HG03108 (cell line): ENCODE measurements at regions not wholly inside any gene's neighbourhood (a gene's known extent, or its start where the extent isn't known, plus 50 kb on each side); places are given as distances from the start of the nearest gene placed in this dataset.

Source experiments
- ATAC-seq: cut with Tn5 transposase; IDR thresholded peaks from one replicate; pipeline ENCODE4 v1.9.1; 2021; ENCODE audit warnings: moderate library complexity; ENCODE audit not compliant: unreplicated experiment

DNA sequence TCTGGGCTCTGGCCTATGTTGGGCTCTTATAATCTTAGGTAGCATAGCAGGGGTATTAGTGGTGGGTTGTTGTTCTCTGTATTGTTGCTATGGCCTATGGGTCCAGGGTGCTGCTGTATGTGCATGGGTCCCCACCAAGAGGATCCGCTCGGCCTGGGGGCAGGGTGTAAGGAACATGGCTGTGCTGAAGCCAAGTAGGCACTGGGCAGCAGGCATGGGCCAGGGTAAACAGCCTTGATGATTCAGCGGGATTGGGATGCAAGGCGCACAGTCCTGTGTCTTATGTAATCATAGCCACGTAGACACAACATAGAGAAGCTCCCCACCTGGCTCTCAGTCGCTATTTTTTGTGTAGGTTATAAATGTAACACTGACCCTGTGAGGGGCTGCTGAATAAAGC lies 306.9 kb downstream of the ZPLD1 start:
- ATAC-seq = no peak

DNA sequence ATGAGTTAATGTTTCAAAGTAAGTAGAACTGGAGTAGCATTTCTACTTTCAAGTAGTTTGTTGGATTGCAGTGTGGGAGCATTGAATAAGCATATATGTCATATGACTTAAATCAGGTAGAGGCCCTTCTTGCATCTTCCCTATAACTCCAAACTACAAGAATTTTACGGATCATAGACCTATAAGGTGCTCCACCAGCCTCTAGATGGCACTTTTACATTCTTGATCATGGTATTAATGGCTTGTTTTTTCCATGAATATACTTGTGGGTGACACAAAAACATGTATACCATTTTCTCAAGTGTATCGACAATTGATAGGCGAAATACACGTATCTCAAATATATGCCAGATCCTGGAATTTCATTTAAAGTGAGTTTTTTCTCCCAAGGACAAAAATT lies 311.1 kb downstream of the ZPLD1 start:
- ATAC-seq = no peak

DNA sequence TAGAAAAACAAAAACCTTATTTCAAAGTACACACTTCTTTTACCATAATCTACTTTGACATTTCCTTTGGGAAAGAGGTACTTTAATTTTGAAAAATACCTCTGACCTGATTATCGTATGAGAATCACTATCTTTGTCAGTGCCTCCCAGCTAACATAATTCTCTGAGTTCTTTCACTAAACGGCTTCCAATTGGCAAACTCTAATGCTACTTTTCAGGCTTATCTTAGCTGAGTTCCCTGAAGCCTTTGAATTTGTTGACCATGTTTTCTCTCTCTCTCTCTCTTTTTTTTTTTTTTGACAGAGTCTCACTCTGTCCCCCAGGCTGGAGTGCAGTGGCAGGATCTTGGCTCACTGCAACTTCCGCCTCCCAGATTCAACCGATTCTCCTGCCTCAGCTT lies 312.8 kb downstream of the ZPLD1 start:
- ATAC-seq = no peak

DNA sequence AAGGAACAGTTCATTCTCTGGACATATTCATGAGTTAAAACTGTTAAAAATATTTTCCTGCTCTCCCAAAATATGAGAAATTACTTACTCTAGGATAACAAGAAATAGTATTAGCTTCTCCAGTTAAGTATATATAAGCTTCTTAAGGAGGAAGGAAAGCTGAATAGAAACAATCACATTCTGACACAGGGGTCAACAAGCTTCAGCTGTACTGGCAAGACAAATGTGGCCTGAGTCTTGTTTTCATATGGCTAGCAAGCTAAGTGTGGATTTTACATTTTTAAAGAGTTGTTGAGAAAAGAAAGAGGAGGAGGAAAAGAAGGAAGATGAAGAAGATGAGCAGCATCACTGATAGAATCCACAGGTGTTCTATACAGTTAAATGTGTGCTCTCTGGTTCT lies 313.8 kb downstream of the ZPLD1 start:
- no peak for ATAC-seq

DNA sequence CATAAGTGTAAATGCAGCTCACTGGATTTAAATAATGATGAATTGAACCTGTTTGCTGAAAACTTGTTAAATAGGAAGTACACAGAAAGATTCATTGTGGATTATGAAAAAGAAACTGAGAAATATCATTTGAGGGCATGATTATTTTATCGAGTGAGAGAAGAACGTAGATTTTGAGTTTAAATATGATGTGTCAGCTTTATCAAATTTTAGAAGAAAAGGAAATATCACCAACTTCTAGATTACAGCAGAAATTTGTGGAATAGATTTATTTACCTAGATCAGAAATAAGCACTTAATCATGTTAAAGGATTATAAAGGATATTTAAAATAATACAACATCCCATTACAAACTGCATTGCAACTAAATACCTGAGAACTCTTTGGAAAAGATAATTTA lies 315.5 kb downstream of the ZPLD1 start:
- no peak for ATAC-seq

DNA sequence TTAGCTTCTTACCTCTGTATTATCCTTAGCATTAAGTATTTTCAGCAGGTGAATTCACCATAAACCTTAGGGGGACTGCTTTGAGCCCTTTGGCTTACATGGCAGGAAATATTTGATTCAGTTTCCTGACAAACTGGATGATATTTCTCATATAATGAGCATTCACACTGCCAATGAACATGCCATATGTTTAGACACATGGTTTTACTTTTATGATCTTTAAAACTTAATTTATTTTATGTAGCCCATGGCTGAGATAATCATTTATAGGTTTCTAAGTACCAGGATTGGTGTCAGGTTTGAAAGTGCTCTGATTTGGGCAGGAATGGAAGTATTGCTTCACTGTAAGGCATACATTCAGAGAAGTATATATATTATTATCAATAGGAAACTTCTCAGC lies 319.1 kb downstream of the ZPLD1 start:
- ATAC-seq = no peak

DNA sequence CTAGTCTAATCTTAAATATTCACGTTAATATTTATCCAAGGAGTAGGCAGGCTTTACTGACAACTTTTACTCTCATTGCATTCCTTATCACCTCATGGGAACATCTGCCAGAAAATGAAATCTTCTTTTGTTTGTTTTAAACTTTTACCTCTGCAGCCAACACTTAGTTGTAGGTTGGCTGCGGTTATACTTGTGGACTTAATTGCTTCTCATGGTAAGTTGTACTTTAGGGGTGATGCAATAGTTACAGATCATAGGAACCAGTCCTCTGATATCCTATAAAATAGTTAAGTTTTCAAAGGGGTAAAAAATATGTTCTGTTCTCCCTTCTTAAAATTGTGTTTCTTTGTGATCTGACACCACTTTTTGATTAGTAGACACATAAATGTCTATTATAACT lies 321.9 kb downstream of the ZPLD1 start:
- ATAC-seq = no peak

DNA sequence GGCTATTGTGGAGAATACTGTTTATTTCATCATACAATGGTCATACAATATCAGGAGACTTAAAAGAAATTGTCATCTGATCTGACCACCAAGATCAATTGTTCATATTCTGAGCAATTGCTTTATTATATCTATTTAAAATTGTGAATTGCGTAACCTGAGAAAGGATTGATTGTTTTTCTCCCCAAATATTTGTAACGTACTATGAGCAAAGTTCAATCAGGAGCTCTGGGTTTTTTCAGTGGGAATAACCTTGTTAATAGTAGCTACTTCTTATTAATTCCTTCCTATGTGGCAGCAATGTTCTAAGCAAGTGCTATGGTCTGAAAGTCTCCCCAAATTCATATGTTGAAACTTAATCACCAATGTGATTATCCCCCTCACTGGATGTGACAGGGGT lies 323.1 kb downstream of the ZPLD1 start:
- ATAC-seq = no peak

DNA sequence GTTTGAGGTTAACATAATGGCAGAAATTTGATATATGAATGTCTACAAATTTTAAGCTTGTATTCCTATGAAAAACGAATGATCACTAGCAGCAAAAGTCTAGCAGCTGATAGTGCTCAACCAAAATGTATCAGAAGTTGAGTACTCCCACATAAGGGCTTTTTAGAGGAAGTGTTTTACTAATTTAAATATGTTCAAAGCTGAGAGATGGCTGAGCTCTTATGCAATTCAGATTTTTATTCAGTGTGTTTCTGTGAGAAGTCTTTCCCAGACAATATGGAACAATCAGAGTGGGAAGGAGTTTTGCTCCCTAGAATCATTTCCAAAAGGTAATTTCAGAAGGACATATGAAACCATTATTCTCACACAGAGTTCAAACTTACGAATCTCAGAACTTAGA lies 327.0 kb downstream of the ZPLD1 start:
- no peak for ATAC-seq

DNA sequence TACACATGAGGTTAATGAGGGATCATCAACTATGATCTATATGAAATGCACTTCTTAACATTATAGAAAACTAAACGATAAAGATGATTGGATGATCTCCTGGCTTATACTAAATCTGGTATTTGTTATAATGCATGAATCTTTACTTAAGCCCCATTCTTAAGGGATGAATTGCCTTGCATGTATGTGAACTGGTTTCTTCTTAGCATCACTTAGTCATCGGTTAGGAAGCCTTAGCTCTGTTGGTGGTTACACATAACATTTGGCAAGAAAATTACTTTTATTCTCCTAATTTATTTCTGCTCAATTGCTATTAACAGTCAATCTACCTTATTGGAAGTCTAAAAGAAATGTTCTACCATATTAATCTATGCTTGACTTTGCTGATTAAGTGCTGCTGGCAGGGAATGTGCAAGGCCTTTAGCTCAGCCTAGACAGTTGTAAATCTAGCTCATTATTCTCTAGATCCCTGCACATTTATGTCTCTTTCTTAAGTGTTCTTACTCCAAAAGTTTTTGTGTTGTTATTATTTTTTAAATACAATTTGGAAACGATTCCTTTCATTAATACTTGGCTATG lies 356.0 kb downstream of the ZPLD1 start:
- no peak for ATAC-seq

DNA sequence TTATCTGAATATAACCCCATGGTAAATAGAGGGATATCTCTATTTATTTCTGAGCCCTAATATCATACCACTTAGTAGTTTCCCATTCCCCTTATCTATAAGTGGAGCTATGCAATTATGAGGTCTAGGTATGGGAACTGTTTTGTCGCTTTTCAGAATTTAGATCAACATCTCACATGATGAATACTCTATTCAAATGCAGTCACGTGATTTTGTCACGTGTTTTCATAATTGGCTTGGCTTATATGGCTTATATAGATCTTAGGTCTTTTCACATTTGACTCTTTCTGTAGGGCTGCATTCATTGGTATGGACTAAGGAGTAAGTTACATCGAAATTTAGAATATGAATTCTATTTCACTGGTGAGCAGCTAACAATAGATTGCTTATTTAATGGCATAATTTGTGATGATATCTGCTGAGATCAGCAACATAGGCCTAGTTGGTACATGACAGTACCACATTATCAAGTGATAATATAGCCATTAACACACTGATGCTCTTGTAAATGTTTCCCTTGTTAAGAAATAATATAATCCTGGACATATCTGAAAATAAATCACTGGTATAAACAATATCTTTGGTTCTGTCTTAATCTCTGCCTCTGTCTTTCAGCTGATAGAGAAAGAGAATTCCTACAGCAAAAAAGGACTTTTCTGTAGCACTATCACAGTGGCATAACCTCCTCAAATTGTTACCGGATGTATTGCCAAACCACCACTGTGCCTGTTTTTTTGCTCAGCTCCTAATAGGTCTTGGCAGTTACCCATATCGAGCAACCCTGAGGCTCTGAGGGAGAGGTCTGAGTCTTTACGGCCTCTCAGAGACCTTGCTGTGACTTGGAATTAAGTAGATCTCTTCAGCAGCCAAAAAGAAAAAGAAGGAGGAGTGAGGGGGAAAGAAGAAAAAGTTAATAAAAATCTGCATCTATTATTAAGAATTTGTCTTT lies 357.1 kb downstream of the ZPLD1 start:
- ATAC-seq = no peak

DNA sequence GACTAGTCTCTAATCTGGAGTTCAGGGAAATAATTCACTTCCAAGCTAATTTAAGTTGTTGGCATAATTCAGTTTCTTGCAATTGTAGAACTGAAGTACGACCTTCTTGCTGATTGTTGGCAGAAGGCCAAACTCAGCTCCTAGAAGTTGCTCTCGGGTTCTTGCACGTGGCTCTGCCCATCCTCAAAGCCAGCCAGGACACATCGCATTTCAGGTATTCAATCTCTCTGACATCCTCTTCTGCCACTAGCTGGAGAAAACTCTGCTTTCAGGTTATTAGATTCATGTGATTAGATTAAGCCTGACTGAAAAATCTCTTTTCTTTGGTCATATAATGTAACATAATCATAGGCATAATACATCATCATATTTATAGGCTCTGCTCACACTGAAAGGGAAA lies 362.0 kb downstream of the ZPLD1 start:
- no peak for ATAC-seq

DNA sequence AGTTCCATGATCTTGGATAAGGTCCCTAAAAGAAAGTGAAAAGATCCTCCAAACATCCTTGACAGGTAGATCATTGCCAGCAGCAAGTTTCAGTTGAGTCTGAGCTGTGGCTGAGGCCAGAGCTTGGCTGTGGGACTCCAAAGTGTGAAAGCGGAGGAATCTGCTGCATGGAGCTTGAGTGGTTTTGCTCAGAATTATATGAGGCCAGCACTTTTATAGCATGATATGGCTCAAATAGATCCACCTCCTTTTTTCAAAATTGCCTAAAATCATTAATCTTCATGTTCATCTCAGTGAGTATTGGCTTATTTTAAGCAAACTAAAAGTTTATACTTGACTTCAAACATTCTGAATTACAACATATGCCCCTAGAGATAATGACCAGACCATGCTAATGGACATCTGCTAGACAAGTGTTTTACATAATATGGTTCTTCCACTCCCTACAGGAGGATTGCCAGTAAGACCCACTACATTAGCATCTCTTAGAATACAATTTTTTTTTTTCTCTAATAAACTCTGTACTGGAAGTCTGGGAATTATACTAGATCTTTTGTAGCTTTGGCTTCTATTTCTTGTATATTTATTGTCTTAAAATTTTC lies 368.1 kb downstream of the ZPLD1 start:
- ATAC-seq = no peak

DNA sequence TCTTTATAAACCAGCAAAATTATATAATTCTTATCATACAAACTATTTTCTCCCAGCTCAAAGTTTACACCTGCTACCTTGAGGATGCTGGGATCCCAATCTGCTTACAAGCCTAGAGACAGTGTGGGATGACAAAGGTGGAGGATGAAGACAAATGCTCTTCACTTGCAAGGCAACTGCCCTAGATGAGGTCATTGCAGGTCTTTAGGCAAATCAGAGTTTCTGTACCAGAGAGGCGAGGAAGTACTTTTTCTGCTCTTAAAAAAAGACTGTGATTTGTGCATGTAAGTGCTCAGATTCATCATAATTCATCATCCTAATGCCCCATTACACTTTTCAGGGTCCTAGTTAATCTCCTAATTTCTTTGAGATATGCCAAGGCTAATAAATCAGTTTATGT lies 376.1 kb downstream of the ZPLD1 start:
- no peak for ATAC-seq

DNA sequence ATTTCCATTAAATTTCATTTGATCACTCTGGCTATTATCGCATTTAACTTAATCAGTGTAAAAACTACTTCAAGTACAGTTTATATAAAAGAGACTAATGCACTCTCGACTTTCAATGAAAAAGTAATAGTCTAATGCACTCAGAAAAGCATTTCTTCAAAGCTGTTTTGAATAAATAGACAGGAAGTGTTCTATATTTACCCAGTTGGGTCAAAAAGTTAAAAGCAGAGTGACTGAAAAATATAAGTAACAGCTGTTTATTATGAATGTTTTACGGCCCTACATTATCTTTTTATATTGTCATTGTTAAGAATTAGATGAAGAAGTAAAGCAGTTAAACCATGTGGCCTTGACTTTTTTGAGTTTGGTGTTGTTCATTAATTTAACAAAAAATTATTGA lies 391.8 kb downstream of the ZPLD1 start:
- no peak for ATAC-seq

DNA sequence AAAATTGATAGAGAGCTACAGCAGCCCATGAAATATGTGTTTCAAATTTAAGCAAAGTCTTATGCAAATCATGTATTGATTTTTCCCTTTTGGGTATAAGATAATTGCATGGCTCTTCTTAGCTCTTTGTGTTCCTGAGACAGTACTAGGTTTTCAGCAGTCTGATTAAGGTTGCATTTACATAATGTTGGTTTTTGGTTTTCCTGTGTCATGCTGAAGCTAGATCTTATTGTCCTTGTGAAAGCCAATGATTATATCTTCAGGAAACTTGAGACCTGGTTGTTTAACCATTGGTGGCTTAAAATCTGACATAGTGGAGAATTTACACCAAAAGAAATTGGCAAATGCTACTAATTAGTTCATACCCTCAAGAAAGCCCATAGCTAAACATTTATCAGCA lies 392.6 kb downstream of the ZPLD1 start:
- ATAC-seq = no peak

DNA sequence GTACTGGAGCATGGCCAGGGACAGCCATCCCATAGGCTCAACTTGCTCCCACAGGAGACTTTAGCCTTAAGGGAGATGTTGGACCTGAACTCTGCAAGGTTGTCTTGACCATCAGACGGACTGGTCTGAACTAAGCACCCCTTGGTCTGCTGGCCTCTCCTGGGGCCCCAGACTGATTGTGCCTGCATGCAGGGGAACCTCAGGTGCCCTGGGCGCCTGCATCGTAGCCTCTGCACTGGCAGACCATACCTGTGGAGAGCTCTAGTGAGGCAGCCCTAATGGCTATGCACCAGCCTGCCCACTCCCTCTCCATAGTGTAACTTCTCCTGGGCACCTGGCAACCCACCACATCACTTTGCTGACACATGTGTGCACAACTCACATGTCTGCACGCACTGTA lies 395.6 kb downstream of the ZPLD1 start:
- no peak for ATAC-seq

DNA sequence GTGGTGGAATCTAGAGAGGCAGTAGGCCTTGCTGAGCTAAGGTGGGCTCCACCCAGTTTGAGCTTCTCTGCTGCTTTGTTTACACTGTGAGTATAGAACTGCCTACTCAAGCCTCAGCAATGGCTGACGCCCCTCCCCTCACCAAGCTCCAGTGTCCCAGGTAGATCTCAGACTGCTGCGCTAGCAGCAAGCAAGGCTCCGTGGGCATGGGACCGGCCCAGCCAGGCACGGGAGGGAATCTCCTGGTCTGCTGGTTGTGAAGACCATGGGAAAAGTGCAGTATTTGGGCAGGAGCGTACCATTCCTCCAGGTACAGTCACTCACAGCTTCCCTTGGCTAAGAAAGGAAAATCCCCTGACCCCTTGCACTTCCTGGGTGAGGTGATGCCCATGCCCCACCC lies 407.1 kb downstream of the ZPLD1 start:
- ATAC-seq = no peak

DNA sequence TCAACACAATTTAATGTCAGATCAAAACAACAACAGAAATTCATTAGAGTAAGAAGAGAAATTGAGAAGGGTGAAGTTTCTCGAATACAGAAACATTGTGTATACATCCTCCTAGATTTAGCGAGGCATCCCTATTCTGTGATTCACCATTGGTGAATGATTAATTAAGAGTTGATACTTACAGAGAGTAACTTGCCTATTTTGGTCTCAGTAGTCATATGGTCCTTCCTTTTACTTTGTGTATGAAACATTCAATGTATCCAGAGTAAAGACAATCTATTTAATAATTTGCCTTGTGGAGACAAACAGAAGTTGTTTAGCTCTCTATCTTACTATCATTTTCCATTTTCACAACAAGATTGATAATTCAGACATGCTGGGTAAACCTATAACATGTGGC lies 432.0 kb downstream of the ZPLD1 start:
- ATAC-seq = no peak

DNA sequence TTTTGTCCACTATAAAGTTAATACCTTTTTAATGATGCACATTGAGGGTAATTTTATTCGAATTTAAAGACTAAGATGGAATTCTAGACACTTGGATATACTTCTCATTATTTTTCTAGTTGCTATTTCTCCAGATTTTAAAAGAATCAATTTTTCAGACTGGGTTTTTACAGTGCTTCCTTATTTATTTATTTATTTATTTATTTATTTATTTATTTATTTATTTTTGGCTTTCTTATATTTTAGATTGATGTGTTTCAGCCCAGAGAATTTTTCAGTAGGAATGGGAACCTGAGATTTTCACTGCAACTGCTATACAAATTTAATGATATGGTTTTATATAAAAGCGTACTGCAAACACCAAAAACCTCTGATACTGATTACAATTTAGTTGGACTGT lies 448.7 kb downstream of the ZPLD1 start:
- no peak for ATAC-seq

DNA sequence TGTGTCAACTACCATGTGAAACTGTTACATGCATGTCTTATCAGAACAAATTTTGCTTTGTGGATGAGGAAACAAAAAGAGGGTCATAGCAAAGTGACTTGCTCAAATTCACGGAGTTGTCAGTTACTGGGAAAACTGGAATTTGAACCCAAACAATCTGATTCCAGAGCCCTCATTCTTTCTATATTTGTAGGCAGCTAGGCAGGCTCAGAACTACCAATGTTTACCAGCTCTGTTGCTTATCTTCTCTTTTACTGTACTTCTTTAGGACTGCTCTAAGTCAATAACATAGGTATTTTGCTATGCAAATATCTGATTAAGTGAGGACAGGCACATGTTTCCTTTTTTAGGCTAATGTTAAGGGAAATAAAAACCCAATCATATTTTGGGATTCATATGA lies 450.5 kb downstream of the ZPLD1 start:
- no peak for ATAC-seq

DNA sequence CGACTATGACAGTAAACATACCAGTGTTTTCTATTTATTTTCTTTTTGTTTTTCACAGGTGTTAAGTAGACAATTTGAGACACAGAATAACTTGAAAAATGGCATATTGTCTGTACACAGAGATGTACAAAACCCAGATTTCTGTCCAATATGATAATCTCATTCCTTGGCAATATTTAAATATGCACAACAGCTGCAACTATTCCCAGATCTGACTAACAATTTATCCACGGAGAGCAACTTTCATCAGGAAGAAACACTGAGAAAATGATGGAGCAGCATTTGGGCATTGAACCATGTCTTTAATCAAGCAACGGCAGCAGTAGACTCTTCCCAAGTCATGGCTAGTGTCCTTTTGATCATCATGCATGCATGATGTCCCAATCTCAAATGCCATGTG lies 452.6 kb downstream of the ZPLD1 start:
- ATAC-seq = no peak
